ENCODE measurements at regions not wholly inside any gene's neighbourhood (a gene's known extent, or its start where the extent isn't known, plus 50 kb on each side); places are given as distances from the start of the nearest gene placed in this dataset.

DNA sequence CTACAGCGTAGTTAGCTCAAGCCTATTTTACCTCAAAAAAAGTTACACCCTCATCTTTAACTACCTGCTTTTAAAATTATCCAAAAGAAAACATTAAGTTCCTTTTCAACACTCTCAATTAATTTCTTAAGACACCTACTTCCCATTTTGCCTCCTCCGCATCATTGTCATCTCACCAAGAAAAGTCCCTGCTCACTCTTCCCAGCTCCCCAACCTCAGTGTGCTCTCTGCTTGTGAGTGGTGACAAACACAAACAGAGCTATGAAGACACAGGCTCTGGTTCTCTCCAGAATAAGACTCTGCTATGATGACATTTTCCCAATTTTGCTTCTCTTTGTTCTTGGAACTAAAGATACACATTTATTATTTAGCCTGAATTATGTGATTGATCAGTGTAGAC is 385.1 kb upstream of the HTR2A start:
- Mint-ChIP-seq H3K4me3 (no peak overlapping the region), H3K9me3 (no peaks in the 10 kb centered on the region), H3K27me3 (no peaks in the 10 kb centered on the region), H3K4me1 (ENCODE audit: low read depth) (no peaks in the 10 kb centered on the region), H3K27ac (no peak overlapping the region), H3K36me3 (ENCODE audit: low read depth) (no peaks in the 10 kb centered on the region)
- ChIA-PET POLR2A (no interaction called here), CTCF (no interaction called here)
- DNase-seq (no peak), ATAC-seq (no peak)
- intact Hi-C loops (cut with micrococcal nuclease), result no loop called here
- no peak for TF ChIP-seq CTCF (IDR thresholded peaks at IDR 0.05)

GRCh38 chr13:47279920-47280319 is 383.1 kb upstream of the HTR2A start:
- Mint-ChIP-seq H3K4me3 (no peak overlapping the region), H3K4me1 (ENCODE audit: low read depth) (no peaks in the 10 kb centered on the region), H3K36me3 (ENCODE audit: low read depth) (no peaks in the 10 kb centered on the region), H3K9me3 (no peaks in the 10 kb centered on the region), H3K27ac (no peak overlapping the region), H3K27me3 (peaks cover 2% of the 10 kb centered on the region)
- no peak for TF ChIP-seq CTCF (IDR thresholded peaks at IDR 0.05)
- ChIA-PET POLR2A (no interaction called here), CTCF (no interaction called here)
- no peak for DNase-seq
- no peak for ATAC-seq
- intact Hi-C loops (cut with micrococcal nuclease), result no loop called here

- Mint-ChIP-seq H3K4me3 (no peak overlapping the region), H3K9me3 (no peaks in the 10 kb centered on the region), H3K27me3 (peaks cover 2% of the 10 kb centered on the region), H3K27ac (no peak overlapping the region), H3K4me1 (ENCODE audit: low read depth) (no peaks in the 10 kb centered on the region), H3K36me3 (ENCODE audit: low read depth) (no peaks in the 10 kb centered on the region)
- no peak for TF ChIP-seq CTCF (IDR thresholded peaks at IDR 0.05)
- intact Hi-C loops (cut with micrococcal nuclease), result no loop called here
- ChIA-PET POLR2A (no interaction called here), CTCF (no interaction called here)
- DNase-seq (no peak), ATAC-seq (no peak)
Observed at GRCh38 chr13:47277774-47278173, 380.9 kb upstream of the HTR2A start.

DNA sequence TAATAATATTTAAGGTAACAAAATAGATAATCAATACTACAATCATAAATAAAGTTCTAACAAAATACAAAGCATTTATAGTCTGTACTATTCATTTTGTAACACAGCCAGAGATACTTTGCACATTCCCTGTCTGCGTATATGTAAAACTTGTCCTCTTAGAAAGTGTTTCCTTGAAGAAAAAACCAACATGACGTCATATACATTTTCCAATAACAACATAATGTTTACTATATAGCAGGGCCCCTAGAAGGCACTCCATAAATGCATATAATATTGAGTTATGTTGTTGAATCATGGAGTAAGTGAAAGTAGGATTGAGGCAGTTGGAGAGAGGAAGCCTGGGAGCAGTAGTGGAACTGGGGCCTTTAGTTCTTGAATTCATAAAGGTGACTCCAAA is 371.4 kb upstream of the HTR2A start:
- Mint-ChIP-seq H3K36me3 (ENCODE audit: low read depth) (no peaks in the 10 kb centered on the region), H3K4me3 (no peak overlapping the region), H3K4me1 (ENCODE audit: low read depth) (no peaks in the 10 kb centered on the region), H3K27me3 (no peaks in the 10 kb centered on the region), H3K9me3 (no peaks in the 10 kb centered on the region), H3K27ac (no peak overlapping the region)
- DNase-seq (no peak), ATAC-seq (no peak)
- no peak for TF ChIP-seq CTCF (IDR thresholded peaks at IDR 0.05)
- ChIA-PET CTCF (no interaction called here), POLR2A (no interaction called here)
- intact Hi-C loops (cut with micrococcal nuclease), result no loop called here

GRCh38 chr13:47258384-47258783 is 361.5 kb upstream of the HTR2A start:
- no peak for ATAC-seq
- TF ChIP-seq CTCF (IDR thresholded peaks at IDR 0.05), result no peak

More at GRCh38 chr13:47258384-47258783, 361.5 kb upstream of the HTR2A start:
- ChIA-PET POLR2A (no interaction called here), CTCF (no interaction called here)
- no peaks in the 10 kb centered on the region for H3K36me3 Mint-ChIP-seq (ENCODE audit: low read depth)
- H3K27ac Mint-ChIP-seq, result no peak overlapping the region
- no peak overlapping the region for H3K4me3 Mint-ChIP-seq
- DNase-seq, result no peak
- H3K9me3 Mint-ChIP-seq, result no peaks in the 10 kb centered on the region
- H3K4me1 Mint-ChIP-seq (ENCODE audit: low read depth), result no peaks in the 10 kb centered on the region
- intact Hi-C loops (cut with micrococcal nuclease), result no loop called here
- no peaks in the 10 kb centered on the region for H3K27me3 Mint-ChIP-seq
